Endodermal cell (in vitro differentiated cells): ENCODE measurements at regions not wholly inside any gene's neighbourhood (a gene's known extent, or its start where the extent isn't known, plus 50 kb on each side); places are given as distances from the start of the nearest gene placed in this dataset.

Experiments used
- DNase-seq: peaks from one replicate; pipeline ENCODE4 v3.0.0-alpha.2; 2017
- H3K27ac ChIP-seq: 2 replicates; pipeline ENCODE4 v1.5.1; 2013; ENCODE audit warnings: mild to moderate bottlenecking, low read depth, low read length, moderate library complexity
- H3K27me3 ChIP-seq: 2 replicates; pipeline ENCODE4 v1.6.1; 2013; ENCODE audit warnings: mild to moderate bottlenecking, low read length, moderate library complexity; ENCODE audit not compliant: insufficient read depth, control insufficient read depth, poor library complexity, severe bottlenecking
- H3K36me3 ChIP-seq: 2 replicates; pipeline ENCODE4 v1.7.0; 2013; ENCODE audit warnings: mild to moderate bottlenecking, low read length, moderate library complexity; ENCODE audit not compliant: control insufficient read depth, insufficient read depth
- H3K4me1 ChIP-seq: one replicate; pipeline ENCODE4 v1.7.0; 2013; ENCODE audit warnings: low read length; ENCODE audit not compliant: control insufficient read depth, insufficient read depth
- H3K4me3 ChIP-seq: 2 replicates; pipeline ENCODE4 v1.5.1; 2013; ENCODE audit warnings: mild to moderate bottlenecking, low read length, moderate library complexity
- H3K9ac ChIP-seq: 2 replicates; pipeline ENCODE4 v1.6.1; 2013; ENCODE audit warnings: mild to moderate bottlenecking, low read length, moderate library complexity; ENCODE audit not compliant: poor library complexity, severe bottlenecking; ENCODE audit errors: extremely low read depth
- H3K9me3 ChIP-seq: 2 replicates; pipeline ENCODE4 v1.6.1; 2013; ENCODE audit warnings: mild to moderate bottlenecking, low read length, moderate library complexity; ENCODE audit not compliant: control insufficient read depth
- H3K27ac Mint-ChIP-seq: 2 replicates; pipeline ENCODE4 v1.8.0; 2020; ENCODE audit warnings: mixed read lengths
- H3K27me3 Mint-ChIP-seq: 2 replicates; pipeline ENCODE4 v1.8.0; 2021; ENCODE audit warnings: mild to moderate bottlenecking, mixed read lengths; ENCODE audit not compliant: insufficient read depth
- H3K36me3 Mint-ChIP-seq: 2 replicates; pipeline ENCODE4 v1.8.0; 2020; ENCODE audit warnings: low read depth, mixed read lengths
- H3K4me1 Mint-ChIP-seq: 2 replicates; pipeline ENCODE4 v1.8.0; 2020; ENCODE audit warnings: mixed read lengths
- H3K4me3 Mint-ChIP-seq: 2 replicates; pipeline ENCODE4 v1.8.0; 2020; ENCODE audit warnings: mild to moderate bottlenecking, moderate library complexity, mixed read lengths
- H3K9me3 Mint-ChIP-seq: 2 replicates; pipeline ENCODE4 v1.8.0; 2020; ENCODE audit warnings: mild to moderate bottlenecking, mixed read lengths
- CTCF ChIP-seq: fragments of 200-600 bp; sonication (generic); conservative IDR thresholded peaks from 2 replicates; pipeline ENCODE4 v1.5.0; 2021; ENCODE audit warnings: antibody characterized with exemption, mild to moderate bottlenecking
- WGBS, 2 experiments: methylation state at CpG; one replicate each; pipeline versions ENCODE4 v1.1.5 to v1.1.7; 2013; ENCODE audit warnings: missing lambda C conversion rate in 2 of 2, mixed read lengths in 1 of 2; ENCODE audit not compliant: insufficient coverage in 1 of 2, insufficient read length in 1 of 2; 5-methylcytosine and 5-hydroxymethylcytosine counted together

DNA sequence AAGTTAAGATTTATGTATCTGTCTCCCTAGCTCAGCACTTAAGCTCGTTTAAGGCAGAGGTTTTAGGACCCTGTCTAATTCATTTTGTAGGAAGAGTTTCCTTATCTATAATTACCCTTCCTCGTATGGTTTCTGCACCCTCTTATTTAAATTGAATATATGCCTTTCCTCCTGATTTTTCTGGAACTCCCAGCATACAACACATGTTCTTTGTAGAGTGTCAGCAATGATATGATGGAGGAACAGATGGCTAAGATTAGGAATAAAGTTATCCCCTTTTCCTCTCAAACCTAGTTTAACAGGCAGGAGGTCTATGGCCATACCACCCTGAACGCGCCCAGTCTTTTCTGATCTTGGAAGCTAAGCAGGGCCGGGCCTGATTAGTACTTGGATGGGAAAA, 359.5 kb downstream of the PCDH17 start:
- 90 to 100% methylated on average over 1 to 5 of the region's 5 CpGs for WGBS, 2 experiments

DNA sequence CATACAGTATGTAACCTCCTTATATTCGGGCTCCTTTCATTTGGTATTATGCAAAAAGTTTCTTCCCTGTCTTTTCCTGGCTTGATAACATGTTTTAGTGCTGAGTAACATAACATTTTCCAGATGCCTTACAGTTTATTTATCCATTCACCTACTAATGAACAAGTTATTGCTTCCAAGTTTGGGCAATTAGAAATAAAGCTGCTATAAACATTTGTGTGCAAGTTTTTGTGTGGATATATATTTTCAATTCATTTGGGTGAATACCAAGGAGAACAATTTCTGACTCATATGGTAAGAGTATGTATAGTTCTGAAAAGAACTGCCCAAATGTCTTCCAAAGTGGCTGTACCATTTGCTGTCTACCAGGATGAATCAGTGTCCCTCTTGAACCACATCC, 360.9 kb downstream of the PCDH17 start:
- H3K4me1 Mint-ChIP-seq: no peaks in the 10 kb centered on the region
- TF ChIP-seq CTCF: no peak
- Histone ChIP-seq H3K4me3 (no peak overlapping the region), H3K27ac (no peak overlapping the region), H3K27me3 (no peaks in the 10 kb centered on the region), H3K9ac (no peak overlapping the region), H3K9me3 (no peaks in the 10 kb centered on the region), H3K4me1 (no peaks in the 10 kb centered on the region), H3K36me3 (no peaks in the 10 kb centered on the region)
- no peak overlapping the region for H3K27ac Mint-ChIP-seq
- no peaks in the 10 kb centered on the region for H3K27me3 Mint-ChIP-seq
- no peaks in the 10 kb centered on the region for H3K9me3 Mint-ChIP-seq
- no peaks in the 10 kb centered on the region for H3K36me3 Mint-ChIP-seq
- H3K4me3 Mint-ChIP-seq: no peak overlapping the region
- DNase-seq: no peak
- 69 to 100% methylated on average over 1 of the region's 1 CpG for WGBS, 2 experiments

More for the DNA sequence above, 359.5 kb downstream of the PCDH17 start:
- no peak overlapping the region for H3K27ac Mint-ChIP-seq
- no peaks in the 10 kb centered on the region for H3K4me1 ChIP-seq
- peak; percentile 36 for DNase-seq
- H3K36me3 Mint-ChIP-seq: no peaks in the 10 kb centered on the region
- no peaks in the 10 kb centered on the region for H3K27me3 ChIP-seq
- no peaks in the 10 kb centered on the region for H3K36me3 ChIP-seq
- H3K9me3 Mint-ChIP-seq: no peaks in the 10 kb centered on the region
- no peak overlapping the region for H3K27ac ChIP-seq
- H3K9me3 ChIP-seq: no peaks in the 10 kb centered on the region
- no peak overlapping the region for H3K9ac ChIP-seq
- no peak overlapping the region for H3K4me3 Mint-ChIP-seq
- H3K4me1 Mint-ChIP-seq: no peaks in the 10 kb centered on the region
- H3K4me3 ChIP-seq: no peak overlapping the region
- TF ChIP-seq CTCF: no peak
- H3K27me3 Mint-ChIP-seq: no peaks in the 10 kb centered on the region

GRCh38 chr13:57996717-57997116, 365.2 kb downstream of the PCDH17 start:
- no peak for TF ChIP-seq CTCF
- H3K4me1 ChIP-seq: no peaks in the 10 kb centered on the region
- no peak overlapping the region for H3K4me3 ChIP-seq
- WGBS, 2 experiments: 100% methylated on average over 1 of the region's 1 CpG; no CpG with 5 or more reads in 1 of the 2 experiments
- Mint-ChIP-seq H3K4me3 (no peak overlapping the region), H3K36me3 (no peaks in the 10 kb centered on the region), H3K9me3 (peaks cover 6% of the 10 kb centered on the region), H3K27ac (no peak overlapping the region), H3K4me1 (no peaks in the 10 kb centered on the region), H3K27me3 (no peaks in the 10 kb centered on the region)
- no peaks in the 10 kb centered on the region for H3K9me3 ChIP-seq
- H3K9ac ChIP-seq: no peak overlapping the region
- no peak overlapping the region for H3K27ac ChIP-seq
- no peaks in the 10 kb centered on the region for H3K27me3 ChIP-seq
- DNase-seq: no peak
- no peaks in the 10 kb centered on the region for H3K36me3 ChIP-seq
